B cell (primary cell): ENCODE measurements at regions not wholly inside any gene's neighbourhood (a gene's known extent, or its start where the extent isn't known, plus 50 kb on each side); places are given as distances from the start of the nearest gene placed in this dataset.

Source experiments
- CTCF ChIP-seq: fragments of 200-600 bp; IDR thresholded peaks from one replicate; pipeline ENCODE4 v1.8.0; 2022; ENCODE audit warnings: antibody characterized with exemption, mild to moderate bottlenecking
- EZH2 ChIP-seq: IDR thresholded peaks from 2 replicates; pipeline ENCODE4 v1.6.1; 2012; ENCODE audit warnings: borderline replicate concordance, low read depth, mild to moderate bottlenecking, moderate library complexity, low read length; ENCODE audit not compliant: insufficient read depth, poor library complexity, severe bottlenecking

GRCh38 chr18:39494211-39494896, 1928.8 kb upstream of the CELF4 start:
- TF ChIP-seq CTCF, result no peak
- TF ChIP-seq EZH2, result no peak
